ENCODE measurements at regions not wholly inside any gene's neighbourhood (a gene's known extent, or its start where the extent isn't known, plus 50 kb on each side); places are given as distances from the start of the nearest gene placed in this dataset.

GRCh38 chr2:223470602-223471001 lies 131.6 kb downstream of the SCG2 start:
- H3K9ac ChIP-seq (ENCODE audit: low read length) = no peak overlapping the region
- no peak for TF ChIP-seq EZH2 (IDR thresholded peaks at IDR 0.05; ENCODE audit: low read length, unreplicated experiment)
- TF ChIP-seq EZH2phosphoT487 (IDR thresholded peaks at IDR 0.05; ENCODE audit: borderline replicate concordance, low read length) = no peak
- TF ChIP-seq CTCF (conservative IDR thresholded peaks at IDR 0.05; ENCODE audit: low read depth, low read length) = no peak
- H2AFZ ChIP-seq (ENCODE audit: low read length) = no peak overlapping the region
- H3K4me2 ChIP-seq (ENCODE audit: low read length) = no peak overlapping the region
- ATAC-seq (no peak), DNase-seq (no peak)
- H3K36me3 ChIP-seq (ENCODE audit: low read depth, low read length) = no peaks in the 10 kb centered on the region
- no peaks in the 10 kb centered on the region for H3K27me3 ChIP-seq (ENCODE audit: low read length)
- H3K9me3 ChIP-seq (ENCODE audit: low read length) = no peaks in the 10 kb centered on the region
- H3K4me1 ChIP-seq (ENCODE audit: insufficient read depth, low read length) = peaks cover 20% of the 10 kb centered on the region
- H3K79me2 ChIP-seq (ENCODE audit: low read length) = no peaks in the 10 kb centered on the region
- no peaks in the 10 kb centered on the region for H3F3A ChIP-seq (ENCODE audit: low read length, unreplicated experiment)
- ChIA-PET CTCF (no interaction called here), POLR2A (ENCODE audit: unreplicated experiment) (no interaction called here)
- H3K27ac ChIP-seq (ENCODE audit: low read length) = no peak overlapping the region
- no peak overlapping the region for H3K4me3 ChIP-seq (ENCODE audit: low read length)
- BruUV-seq (replicated peaks) = no TSS peak
- H4K20me1 ChIP-seq (ENCODE audit: low read length) = no peaks in the 10 kb centered on the region
- no peaks in the 10 kb centered on the region for H3K9me2 ChIP-seq (replicated peaks; ENCODE audit: low read length)
- intact Hi-C loops (cut with micrococcal nuclease) = no loop called here

GRCh38 chr2:223472771-223473170 lies 129.4 kb downstream of the SCG2 start:
- BruUV-seq (replicated peaks) = no TSS peak
- no peak for ATAC-seq

GRCh38 chr2:223474893-223475292 lies 127.3 kb downstream of the SCG2 start:
- Histone ChIP-seq H3K4me1 (ENCODE audit: insufficient read depth, low read length) (no peaks in the 10 kb centered on the region), H3F3A (ENCODE audit: low read length, unreplicated experiment) (no peaks in the 10 kb centered on the region), H3K27ac (ENCODE audit: low read length) (no peak overlapping the region), H3K4me2 (ENCODE audit: low read length) (no peak overlapping the region), H3K4me3 (ENCODE audit: low read length) (no peak overlapping the region), H4K20me1 (ENCODE audit: low read length) (no peaks in the 10 kb centered on the region), H3K79me2 (ENCODE audit: low read length) (no peaks in the 10 kb centered on the region), H3K9ac (ENCODE audit: low read length) (no peak overlapping the region), H3K9me2 (replicated peaks; ENCODE audit: low read length) (no peaks in the 10 kb centered on the region), H2AFZ (ENCODE audit: low read length) (no peak overlapping the region), H3K27me3 (ENCODE audit: low read length) (no peaks in the 10 kb centered on the region), H3K36me3 (ENCODE audit: low read depth, low read length) (no peaks in the 10 kb centered on the region), H3K9me3 (ENCODE audit: low read length) (no peaks in the 10 kb centered on the region)
- ATAC-seq (no peak), DNase-seq (no peak)
- ChIA-PET POLR2A (ENCODE audit: unreplicated experiment) (no interaction called here), CTCF (no interaction called here)
- BruUV-seq (replicated peaks) = no TSS peak
- intact Hi-C loops (cut with micrococcal nuclease) = no loop called here
- no peak for TF ChIP-seq EZH2phosphoT487 (IDR thresholded peaks at IDR 0.05; ENCODE audit: borderline replicate concordance, low read length)
- no peak for TF ChIP-seq CTCF (conservative IDR thresholded peaks at IDR 0.05; ENCODE audit: low read depth, low read length)
- TF ChIP-seq EZH2 (IDR thresholded peaks at IDR 0.05; ENCODE audit: low read length, unreplicated experiment) = no peak

More at GRCh38 chr2:223472771-223473170, 129.4 kb downstream of the SCG2 start:
- ChIA-PET CTCF (no interaction called here), POLR2A (ENCODE audit: unreplicated experiment) (no interaction called here)
- no peak overlapping the region for H3K4me2 ChIP-seq (ENCODE audit: low read length)
- H3K4me3 ChIP-seq (ENCODE audit: low read length) = no peak overlapping the region
- H3K27me3 ChIP-seq (ENCODE audit: low read length) = no peaks in the 10 kb centered on the region
- H3K4me1 ChIP-seq (ENCODE audit: insufficient read depth, low read length) = peaks cover 1% of the 10 kb centered on the region; the same call in 1 of the 2 replicates
- DNase-seq = no peak
- no peak overlapping the region for H3K9ac ChIP-seq (ENCODE audit: low read length)
- no peak overlapping the region for H2AFZ ChIP-seq (ENCODE audit: low read length)
- no peaks in the 10 kb centered on the region for H3K36me3 ChIP-seq (ENCODE audit: low read depth, low read length)
- H4K20me1 ChIP-seq (ENCODE audit: low read length) = no peaks in the 10 kb centered on the region
- no peaks in the 10 kb centered on the region for H3K79me2 ChIP-seq (ENCODE audit: low read length)
- no peak for TF ChIP-seq EZH2phosphoT487 (IDR thresholded peaks at IDR 0.05; ENCODE audit: borderline replicate concordance, low read length)
- no peak for TF ChIP-seq CTCF (conservative IDR thresholded peaks at IDR 0.05; ENCODE audit: low read depth, low read length)
- no peak for TF ChIP-seq EZH2 (IDR thresholded peaks at IDR 0.05; ENCODE audit: low read length, unreplicated experiment)
- no peak overlapping the region for H3K27ac ChIP-seq (ENCODE audit: low read length)
- H3F3A ChIP-seq (ENCODE audit: low read length, unreplicated experiment) = no peaks in the 10 kb centered on the region
- intact Hi-C loops (cut with micrococcal nuclease) = no loop called here
- no peaks in the 10 kb centered on the region for H3K9me2 ChIP-seq (replicated peaks; ENCODE audit: low read length)
- no peaks in the 10 kb centered on the region for H3K9me3 ChIP-seq (ENCODE audit: low read length)

Measured in PC-3 (cell line).